ENCODE measurements at regions not wholly inside any gene's neighbourhood (a gene's known extent, or its start where the extent isn't known, plus 50 kb on each side); places are given as distances from the start of the nearest gene placed in this dataset.

DNA sequence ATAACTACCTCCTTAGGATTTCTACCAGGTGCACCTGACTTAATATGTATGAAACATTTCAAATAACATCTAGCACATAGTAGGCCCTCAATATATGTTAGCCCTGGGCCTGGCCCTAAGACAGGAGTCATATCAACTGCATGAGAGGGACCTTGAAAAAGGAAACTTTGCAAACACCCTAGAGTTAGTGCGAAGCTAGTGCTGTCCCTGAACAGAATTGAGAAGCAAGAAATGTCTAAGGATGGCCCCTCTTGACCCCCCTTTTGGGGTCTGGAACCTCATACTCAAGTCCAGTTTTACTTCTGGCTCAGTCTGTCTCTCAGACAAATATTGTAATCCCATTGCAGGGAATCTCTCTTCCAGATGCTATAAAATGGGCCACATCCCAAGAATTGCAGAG lies 80.5 kb downstream of the CBLN1 start:
- Histone ChIP-seq H3K4me3 (ENCODE audit: low read length in 3 of 3) (no peak overlapping the region), H3K27me3 (ENCODE audit: control insufficient read depth, insufficient read depth, low read length) (no peaks in the 10 kb centered on the region), H3K4me1 (ENCODE audit: control insufficient read depth in 2 of 3, insufficient read depth in 2 of 3, low read depth in 1 of 3, low read length in 3 of 3) (no peaks in the 10 kb centered on the region), H3K36me3 (ENCODE audit: control insufficient read depth in 2 of 3, insufficient read depth in 3 of 3, low read length in 3 of 3) (no peaks in the 10 kb centered on the region), H3K27ac (ENCODE audit: low read depth in 2 of 2, low read length in 2 of 2) (no peak overlapping the region), H3K9me3 (ENCODE audit: control insufficient read depth in 2 of 3, insufficient read depth in 1 of 3, low read length in 3 of 3) (no peaks in the 10 kb centered on the region), H3K9ac (ENCODE audit: low read length in 3 of 3) (no peak overlapping the region)
- DNase-seq (no peak), FAIRE-seq (no peak)
- intact Hi-C loops (cut with DNase I), result no loop called here
- TF ChIP-seq, protein P1, sequence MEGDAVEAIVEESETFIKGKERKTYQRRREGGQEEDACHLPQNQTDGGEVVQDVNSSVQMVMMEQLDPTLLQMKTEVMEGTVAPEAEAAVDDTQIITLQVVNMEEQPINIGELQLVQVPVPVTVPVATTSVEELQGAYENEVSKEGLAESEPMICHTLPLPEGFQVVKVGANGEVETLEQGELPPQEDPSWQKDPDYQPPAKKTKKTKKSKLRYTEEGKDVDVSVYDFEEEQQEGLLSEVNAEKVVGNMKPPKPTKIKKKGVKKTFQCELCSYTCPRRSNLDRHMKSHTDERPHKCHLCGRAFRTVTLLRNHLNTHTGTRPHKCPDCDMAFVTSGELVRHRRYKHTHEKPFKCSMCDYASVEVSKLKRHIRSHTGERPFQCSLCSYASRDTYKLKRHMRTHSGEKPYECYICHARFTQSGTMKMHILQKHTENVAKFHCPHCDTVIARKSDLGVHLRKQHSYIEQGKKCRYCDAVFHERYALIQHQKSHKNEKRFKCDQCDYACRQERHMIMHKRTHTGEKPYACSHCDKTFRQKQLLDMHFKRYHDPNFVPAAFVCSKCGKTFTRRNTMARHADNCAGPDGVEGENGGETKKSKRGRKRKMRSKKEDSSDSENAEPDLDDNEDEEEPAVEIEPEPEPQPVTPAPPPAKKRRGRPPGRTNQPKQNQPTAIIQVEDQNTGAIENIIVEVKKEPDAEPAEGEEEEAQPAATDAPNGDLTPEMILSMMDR (IDR thresholded peaks at IDR 0.05; ENCODE audit: borderline replicate concordance, extremely low read depth, insufficient read depth), result no peak

DNA sequence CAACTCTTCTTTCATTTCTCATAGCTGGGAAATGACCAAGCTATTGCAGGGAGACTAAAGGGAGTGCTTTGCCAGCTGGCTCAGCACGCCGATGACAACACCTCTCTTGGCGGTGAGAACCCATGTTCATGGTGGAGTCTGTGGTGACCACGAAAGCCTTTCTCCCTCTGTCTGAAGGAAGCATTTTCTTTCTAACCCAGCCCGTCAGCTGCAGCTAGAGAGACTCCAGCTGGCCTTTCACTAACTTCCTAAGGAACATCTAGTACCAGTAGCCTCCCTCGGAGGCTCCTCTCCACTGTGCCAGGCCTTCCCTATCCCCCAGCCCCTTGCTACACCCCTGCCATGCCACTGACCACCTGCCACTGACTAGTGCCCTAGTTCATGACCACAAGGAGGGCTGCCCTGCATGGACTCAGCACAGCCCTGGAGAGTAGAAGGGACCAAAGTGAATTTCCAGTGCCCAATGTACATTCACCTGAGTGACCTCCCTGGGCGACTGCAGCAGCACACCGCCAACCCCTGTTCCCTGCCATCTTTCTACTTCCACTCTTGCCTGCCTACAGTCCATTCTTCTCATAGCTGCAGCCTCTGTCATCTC lies 81.3 kb downstream of the CBLN1 start:
- no peak overlapping the region for H3K27ac ChIP-seq (ENCODE audit: low read depth in 2 of 2, low read length in 2 of 2)
- TF ChIP-seq, protein P1 (IDR thresholded peaks at IDR 0.05; ENCODE audit: borderline replicate concordance, extremely low read depth, insufficient read depth), result no peak
- DNase-seq (no peak), FAIRE-seq (no peak)
- no peaks in the 10 kb centered on the region for H3K36me3 ChIP-seq (ENCODE audit: control insufficient read depth in 2 of 3, insufficient read depth in 3 of 3, low read length in 3 of 3)
- no peak overlapping the region for H3K4me3 ChIP-seq (ENCODE audit: low read length in 3 of 3)
- no peaks in the 10 kb centered on the region for H3K4me1 ChIP-seq (ENCODE audit: control insufficient read depth in 2 of 3, insufficient read depth in 2 of 3, low read depth in 1 of 3, low read length in 3 of 3)
- no peak overlapping the region for H3K9ac ChIP-seq (ENCODE audit: low read length in 3 of 3)
- intact Hi-C loops (cut with DNase I), result no loop called here
- H3K9me3 ChIP-seq (ENCODE audit: control insufficient read depth in 2 of 3, insufficient read depth in 1 of 3, low read length in 3 of 3), result no peaks in the 10 kb centered on the region
- H3K27me3 ChIP-seq (ENCODE audit: control insufficient read depth, insufficient read depth, low read length), result no peaks in the 10 kb centered on the region

DNA sequence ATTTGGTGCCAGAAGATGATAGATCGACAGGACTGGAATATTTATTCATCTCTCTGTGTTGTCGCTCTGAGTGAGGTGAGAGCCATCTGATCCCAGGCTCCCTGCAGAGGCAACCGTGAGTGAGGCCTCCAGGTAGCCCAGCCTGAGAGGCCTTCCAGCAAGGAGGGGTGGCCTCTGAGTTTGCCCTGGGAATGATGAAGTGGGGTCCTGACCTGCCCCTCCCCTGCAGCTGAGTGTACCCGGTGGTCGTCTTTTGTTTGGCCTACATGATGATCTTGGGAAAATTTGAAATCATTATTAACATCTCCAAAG lies 86.4 kb downstream of the CBLN1 start:
- no peak overlapping the region for H3K9ac ChIP-seq (ENCODE audit: low read length in 3 of 3)
- DNase-seq (no peak), FAIRE-seq (no peak)
- no peaks in the 10 kb centered on the region for H3K9me3 ChIP-seq (ENCODE audit: control insufficient read depth in 2 of 3, insufficient read depth in 1 of 3, low read length in 3 of 3)
- no peaks in the 10 kb centered on the region for H3K36me3 ChIP-seq (ENCODE audit: control insufficient read depth in 2 of 3, insufficient read depth in 3 of 3, low read length in 3 of 3)
- H3K4me3 ChIP-seq (ENCODE audit: low read length in 3 of 3), result no peak overlapping the region
- H3K27ac ChIP-seq (ENCODE audit: low read depth in 2 of 2, low read length in 2 of 2), result no peak overlapping the region
- H3K4me1 ChIP-seq (ENCODE audit: control insufficient read depth in 2 of 3, insufficient read depth in 2 of 3, low read depth in 1 of 3, low read length in 3 of 3), result no peaks in the 10 kb centered on the region
- TF ChIP-seq, protein P1 (IDR thresholded peaks at IDR 0.05; ENCODE audit: borderline replicate concordance, extremely low read depth, insufficient read depth), result no peak
- intact Hi-C loops (cut with DNase I), result no loop called here
- no peaks in the 10 kb centered on the region for H3K27me3 ChIP-seq (ENCODE audit: control insufficient read depth, insufficient read depth, low read length)
